K562 (cell line): ENCODE measurements at regions not wholly inside any gene's neighbourhood (a gene's known extent, or its start where the extent isn't known, plus 50 kb on each side); places are given as distances from the start of the nearest gene placed in this dataset.

ENCODE experiments used
- ATAC-seq: fragments of 200-7000 bp; cut with Tn5 transposase; 3 replicates; pipeline ENCODE4 v1.9.1; 2020; ENCODE audit warnings: moderate library complexity
- BruUV-seq: library from RNA; stranded (reverse); fragments of 400-500 nt; replicated peaks from 2 replicates; lab custom pipeline; 2021; lab: Mats Ljungman, UMichigan
- CTCF ChIA-PET: fragments of 300-600 bp; formaldehyde crosslinking; extraction: SDS; loops from one replicate; lab custom pipeline; 2021; ENCODE audit warnings: low intra/inter-chr PET ratio; lab: Yijun Ruan, JAX
- POLR2A ChIA-PET: fragments of 300-600, 350-650 bp; sonication (Branson Sonifier 250); formaldehyde crosslinking; extraction: SDS; loops from one replicate; lab custom pipeline; 2021; ENCODE audit warnings: antibody characterized with exemption, inconsistent platforms; lab: Yijun Ruan, JAX
- DNase-seq, 4 experiments: peaks; one replicate each; pipeline versions ENCODE4 v3.0.0 to v3.0.0-alpha.2; 2011 to 2018; ENCODE audit warnings: low spot score in 3 of 4, mixed read lengths in 3 of 4; ENCODE audit errors: extremely low read depth in 1 of 4
- FAIRE-seq: peaks from 2 replicates; lab custom pipeline; 2011; peaks lifted over from hg19 to GRCh38; lab: Jason Lieb, UNC
- H2AFZ ChIP-seq: 2 replicates; pipeline ENCODE4 v1.6.0; 2011; ENCODE audit warnings: low read depth, low read length, control low read depth, inconsistent platforms
- H3K27ac ChIP-seq: fragments of 200-600 bp; 3 replicates; pipeline ENCODE4 v1.8.0; 2011; ENCODE audit warnings: low read depth, mild to moderate bottlenecking, control low read depth, inconsistent platforms, low read length, moderate library complexity, mixed read lengths; ENCODE audit errors: extremely low read depth
- H3K27me3 ChIP-seq, 2 experiments: fragments of 300-600 bp in 1 of 2; 2 replicates in 1 of 2; 3 replicates in 1 of 2; pipeline versions ENCODE4 v1.6.0 to v1.8.0; 2011; ENCODE audit warnings: inconsistent platforms in 2 of 2, low read length in 2 of 2, mild to moderate bottlenecking in 1 of 2, mixed read lengths in 1 of 2, moderate library complexity in 1 of 2; ENCODE audit not compliant: control insufficient read depth in 2 of 2, insufficient read depth in 2 of 2
- H3K36me3 ChIP-seq: fragments of 300-600 bp; 3 replicates; pipeline ENCODE4 v1.8.0; 2011; ENCODE audit warnings: mild to moderate bottlenecking, low read length, inconsistent platforms; ENCODE audit not compliant: control insufficient read depth, insufficient read depth
- H3K4me1 ChIP-seq, 2 experiments: fragments of 200-600 bp in 1 of 2; replicated peaks in 1 of 2; 2 replicates in 1 of 2; 3 replicates in 1 of 2; pipeline versions ENCODE4 v1.5.1 to v1.8.0; 2011; ENCODE audit warnings: inconsistent platforms in 2 of 2, low read length in 2 of 2, mild to moderate bottlenecking in 1 of 2, mixed read lengths in 1 of 2, moderate library complexity in 1 of 2; ENCODE audit not compliant: control insufficient read depth in 2 of 2, insufficient read depth in 2 of 2
- H3K4me2 ChIP-seq: 2 replicates; pipeline ENCODE4 v1.6.1; 2011; ENCODE audit warnings: low read length, control low read depth, inconsistent platforms, mixed read lengths; ENCODE audit not compliant: insufficient read depth
- H3K4me3 ChIP-seq: fragments of 200-600 bp; sonication (generic), shearing (Covaris generic); 2 replicates; pipeline ENCODE4 v1.5.1; 2016; ENCODE audit warnings: control low read depth, inconsistent platforms
- H3K79me2 ChIP-seq: fragments of 200-600 bp; 3 replicates; pipeline ENCODE4 v1.8.0; 2011; ENCODE audit warnings: low read length, inconsistent platforms; ENCODE audit not compliant: control insufficient read depth, insufficient read depth
- H3K9ac ChIP-seq, 2 experiments: 2 replicates each; pipeline versions ENCODE4 v1.6.0 to v1.6.1; 2011; ENCODE audit warnings: low read depth in 2 of 2, low read length in 2 of 2, control low read depth in 1 of 2, inconsistent platforms in 1 of 2, mild to moderate bottlenecking in 1 of 2, mixed read lengths in 1 of 2; ENCODE audit not compliant: insufficient read depth in 1 of 2
- H3K9me1 ChIP-seq: one replicate; pipeline ENCODE4 v1.6.0; 2011; ENCODE audit warnings: inconsistent platforms, mild to moderate bottlenecking, low read length, moderate library complexity; ENCODE audit not compliant: control insufficient read depth, insufficient read depth
- H3K9me3 ChIP-seq: replicated peaks from 2 replicates; pipeline ENCODE4 v1.5.1; 2011; ENCODE audit warnings: low read depth, low read length, inconsistent platforms; ENCODE audit not compliant: control insufficient read depth, insufficient read depth
- H4K20me1 ChIP-seq: replicated peaks from 2 replicates; pipeline ENCODE4 v1.6.1; 2011; ENCODE audit warnings: low read length, inconsistent platforms, mixed read lengths; ENCODE audit not compliant: control insufficient read depth, insufficient read depth
- ARID1B ChIP-seq: fragments of 450-650 bp; IDR thresholded peaks from 2 replicates; pipeline ENCODE4 v1.6.1; 2016; ENCODE audit warnings: antibody characterized with exemption, mild to moderate bottlenecking, inconsistent platforms
- EHMT2 ChIP-seq: fragments of 450-650 bp; IDR thresholded peaks from 2 replicates; pipeline ENCODE4 v1.6.1; 2018; ENCODE audit warnings: antibody characterized with exemption
- EZH2 ChIP-seq: IDR thresholded peaks from 2 replicates; pipeline ENCODE4 v1.6.1; 2012; ENCODE audit warnings: low read depth, mild to moderate bottlenecking, inconsistent platforms, low read length, borderline replicate concordance
- KLF16 ChIP-seq: IDR thresholded peaks from 2 replicates; pipeline ENCODE4 v1.6.1; 2016; ENCODE audit warnings: antibody characterized with exemption
- MEIS2 ChIP-seq: fragments of 450-650 bp; IDR thresholded peaks from 2 replicates; pipeline ENCODE4 v1.6.1; 2014; ENCODE audit warnings: mild to moderate bottlenecking; ENCODE audit not compliant: partially characterized antibody
- RBM15 ChIP-seq: fragments of 200-400 bp; formaldehyde crosslinking; IDR thresholded peaks from 2 replicates; pipeline ENCODE4 v1.6.1; 2018; ENCODE audit warnings: mild to moderate bottlenecking, low read length, moderate library complexity; ENCODE audit not compliant: insufficient read depth
- RBM22 ChIP-seq: fragments of 200-400 bp; formaldehyde crosslinking; IDR thresholded peaks from 2 replicates; pipeline ENCODE4 v1.6.1; 2018; ENCODE audit warnings: low read length, low read depth; ENCODE audit not compliant: poor library complexity, severe bottlenecking
- SIN3B ChIP-seq: fragments of 450-650 bp; IDR thresholded peaks from 2 replicates; pipeline ENCODE4 v1.6.1; 2017; ENCODE audit warnings: low read depth, mild to moderate bottlenecking, moderate library complexity
- SRF ChIP-seq, 2 experiments: fragments of 250-450, 450-650 bp in 1 of 2; sonication (Bioruptor Pico) in 1 of 2; sonication (generic) in 1 of 2; formaldehyde crosslinking; IDR thresholded peaks; 2 replicates each; pipeline versions ENCODE4 v1.5.0 to v1.5.1; 2020 to 2022; ENCODE audit warnings: mild to moderate bottlenecking in 1 of 2, missing genetic modification reagents in 1 of 2
- STAT5B ChIP-seq: fragments of 250-450 bp; sonication (Bioruptor Pico); IDR thresholded peaks from 2 replicates; pipeline ENCODE4 v1.8.0; 2021; ENCODE audit warnings: mild to moderate bottlenecking, inconsistent platforms
- TBP ChIP-seq: optimal IDR thresholded peaks from 2 replicates; pipeline ENCODE3; 2011; ENCODE audit warnings: low read depth, low read length, improper control_type of control experiment
- TCF7 ChIP-seq: sonication (generic); IDR thresholded peaks from 2 replicates; pipeline ENCODE4 v1.6.1; 2016; ENCODE audit warnings: antibody characterized with exemption, borderline replicate concordance
- ZC3H11A ChIP-seq: IDR thresholded peaks from 2 replicates; pipeline ENCODE4 v1.6.1; 2012; ENCODE audit warnings: low read depth, low read length, improper control_type of control experiment
- ZNF12 ChIP-seq: sonication (generic); formaldehyde crosslinking; IDR thresholded peaks from 2 replicates; pipeline ENCODE4 v1.4.0; 2020; ENCODE audit warnings: mild to moderate bottlenecking, missing genetic modification reagents
- WGBS: fragments of 100-300 bp; shearing (Covaris generic); methylation state at CpG from one replicate; pipeline ENCODE4 v1.1.6; 2016; ENCODE audit warnings: low coverage, mixed read lengths; ENCODE audit not compliant: insufficient coverage; ENCODE audit errors: missing lambda C conversion rate; 5-methylcytosine and 5-hydroxymethylcytosine counted together
- in situ Hi-C: fragments of 300-500 bp; cut with MboI; formaldehyde crosslinking; loops from 4 replicates; pipeline ENCODE4 v1.15.0; 2018; ENCODE audit warnings: inconsistent platforms, mixed read lengths
- intact Hi-C: fragments of 100-400 bp; cut with micrococcal nuclease; formaldehyde crosslinking; loops from 2 replicates; pipeline ENCODE4 v1.14.2; 2022
- TF ChIP-seq, protein P1 (sequence below): fragments of 450-650 bp; formaldehyde crosslinking; IDR thresholded peaks from 2 replicates; pipeline ENCODE4 v1.4.0; 2022; ENCODE audit warnings: mild to moderate bottlenecking, moderate library complexity
- TF ChIP-seq, protein P2 (sequence below), 2 experiments: IDR thresholded peaks; 2 replicates each; pipeline ENCODE4 v1.6.1; 2012; ENCODE audit warnings: improper control_type of control experiment in 2 of 2, low read depth in 2 of 2, low read length in 2 of 2, borderline replicate concordance in 1 of 2

DNA sequence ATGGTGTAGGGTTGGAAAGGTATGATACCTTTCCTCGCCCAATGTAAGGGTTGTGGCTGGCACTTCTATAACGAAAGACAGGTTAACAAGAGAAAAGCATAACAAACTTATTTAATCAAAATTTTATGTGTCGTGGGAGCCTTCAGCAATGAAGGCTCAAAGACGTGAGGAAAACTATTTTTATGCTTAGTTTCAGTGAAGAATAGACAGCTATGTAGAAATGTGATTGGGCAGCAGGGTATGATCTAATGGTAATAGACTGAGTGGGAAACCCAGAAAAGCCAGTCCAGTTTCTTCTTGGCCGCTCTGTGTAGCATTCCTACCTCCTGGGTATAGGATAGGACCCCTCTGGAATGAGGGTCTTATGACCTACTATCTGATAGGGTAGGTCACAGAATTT, 464.7 kb downstream of the ADGRL2 start:
- Histone ChIP-seq H3K4me2 (no peak overlapping the region), H3K27ac (no peak overlapping the region), H4K20me1 (no peaks in the 10 kb centered on the region)
- DNase-seq, result no peak
- ATAC-seq, result no peak
- no TSS peak for BruUV-seq
- FAIRE-seq, result no peak
- in situ Hi-C loops, result no loop called here
- TF ChIP-seq KLF16, result no peak
- TF ChIP-seq EHMT2, result no peak
- TF ChIP-seq ZNF12 (CRISPR knock-in tag), result no peak
- TF ChIP-seq MEIS2, result no peak
- no peak for TF ChIP-seq STAT5B (CRISPR knock-in tag)
- TF ChIP-seq, all 486 proteins: peak for 0
- Histone ChIP-seq H3K9me3 (no peaks in the 10 kb centered on the region), H3K4me1 (no peaks in the 10 kb centered on the region), H3K36me3 (no peaks in the 10 kb centered on the region), H3K9ac (no peak overlapping the region), H2AFZ (no peak overlapping the region), H3K9me1 (no peaks in the 10 kb centered on the region), H3K27me3 (no peaks in the 10 kb centered on the region), H3K4me3 (no peak overlapping the region), H3K79me2 (no peaks in the 10 kb centered on the region)
- 2% methylated on average over 5 of the region's 5 CpGs for WGBS
- ChIA-PET CTCF (no interaction called here), POLR2A (no interaction called here)
- intact Hi-C loops, result no loop called here

DNA sequence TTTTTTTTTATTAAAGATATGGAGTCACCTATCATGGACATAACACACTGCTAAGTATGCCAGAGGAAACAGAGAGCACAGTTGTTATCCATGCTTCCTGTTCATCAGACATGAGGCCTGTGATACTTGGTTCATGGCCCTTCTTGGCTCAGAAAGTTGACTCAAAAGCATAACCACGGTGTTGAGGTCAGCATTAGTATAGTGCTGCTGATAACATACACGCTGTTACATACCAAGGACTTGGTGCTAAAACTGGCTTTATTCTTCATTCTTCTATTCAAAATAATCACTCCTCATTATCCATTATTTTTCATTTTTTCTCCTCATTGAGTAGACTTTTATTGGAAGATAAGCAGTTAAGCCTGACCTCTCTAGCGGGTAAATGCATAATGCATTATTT, 464.1 kb downstream of the ADGRL2 start:
- ATAC-seq, result no peak
- no peak overlapping the region for H2AFZ ChIP-seq
- no peaks in the 10 kb centered on the region for H3K9me3 ChIP-seq
- ChIA-PET CTCF (no interaction called here), POLR2A (no interaction called here)
- no peaks in the 10 kb centered on the region for H3K27me3 ChIP-seq
- H3K4me3 ChIP-seq, result no peak overlapping the region
- no peaks in the 10 kb centered on the region for H3K79me2 ChIP-seq
- intact Hi-C loops, result no loop called here
- no peaks in the 10 kb centered on the region for H4K20me1 ChIP-seq
- no peak for DNase-seq
- no peak overlapping the region for H3K9ac ChIP-seq
- no TSS peak for BruUV-seq
- FAIRE-seq, result no peak
- no peaks in the 10 kb centered on the region for H3K36me3 ChIP-seq
- 3% methylated on average over 3 of the region's 3 CpGs for WGBS
- H3K4me2 ChIP-seq, result no peak overlapping the region
- no peak overlapping the region for H3K27ac ChIP-seq
- H3K9me1 ChIP-seq, result no peaks in the 10 kb centered on the region
- H3K4me1 ChIP-seq, result no peaks in the 10 kb centered on the region
- in situ Hi-C loops, result no loop called here
- TF ChIP-seq, protein P1, sequence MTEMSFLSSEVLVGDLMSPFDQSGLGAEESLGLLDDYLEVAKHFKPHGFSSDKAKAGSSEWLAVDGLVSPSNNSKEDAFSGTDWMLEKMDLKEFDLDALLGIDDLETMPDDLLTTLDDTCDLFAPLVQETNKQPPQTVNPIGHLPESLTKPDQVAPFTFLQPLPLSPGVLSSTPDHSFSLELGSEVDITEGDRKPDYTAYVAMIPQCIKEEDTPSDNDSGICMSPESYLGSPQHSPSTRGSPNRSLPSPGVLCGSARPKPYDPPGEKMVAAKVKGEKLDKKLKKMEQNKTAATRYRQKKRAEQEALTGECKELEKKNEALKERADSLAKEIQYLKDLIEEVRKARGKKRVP (CRISPR knock-in tag), result no peak
- TF ChIP-seq EZH2 (no peak), RBM15 (no peak), ZC3H11A (no peak), SRF (CRISPR knock-in tag; IDR thresholded peaks at IDR 0.05) (no peak), SIN3B (no peak), TBP (no peak), ARID1B (no peak), RBM22 (no peak), TCF7 (no peak)
- TF ChIP-seq, protein P2, sequence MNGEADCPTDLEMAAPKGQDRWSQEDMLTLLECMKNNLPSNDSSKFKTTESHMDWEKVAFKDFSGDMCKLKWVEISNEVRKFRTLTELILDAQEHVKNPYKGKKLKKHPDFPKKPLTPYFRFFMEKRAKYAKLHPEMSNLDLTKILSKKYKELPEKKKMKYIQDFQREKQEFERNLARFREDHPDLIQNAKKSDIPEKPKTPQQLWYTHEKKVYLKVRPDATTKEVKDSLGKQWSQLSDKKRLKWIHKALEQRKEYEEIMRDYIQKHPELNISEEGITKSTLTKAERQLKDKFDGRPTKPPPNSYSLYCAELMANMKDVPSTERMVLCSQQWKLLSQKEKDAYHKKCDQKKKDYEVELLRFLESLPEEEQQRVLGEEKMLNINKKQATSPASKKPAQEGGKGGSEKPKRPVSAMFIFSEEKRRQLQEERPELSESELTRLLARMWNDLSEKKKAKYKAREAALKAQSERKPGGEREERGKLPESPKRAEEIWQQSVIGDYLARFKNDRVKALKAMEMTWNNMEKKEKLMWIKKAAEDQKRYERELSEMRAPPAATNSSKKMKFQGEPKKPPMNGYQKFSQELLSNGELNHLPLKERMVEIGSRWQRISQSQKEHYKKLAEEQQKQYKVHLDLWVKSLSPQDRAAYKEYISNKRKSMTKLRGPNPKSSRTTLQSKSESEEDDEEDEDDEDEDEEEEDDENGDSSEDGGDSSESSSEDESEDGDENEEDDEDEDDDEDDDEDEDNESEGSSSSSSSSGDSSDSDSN (IDR thresholded peaks at IDR 0.05; ENCODE audit: borderline replicate concordance in 1 of 2, low read depth in 2 of 2, low read length in 2 of 2), result no peak
